PFSK-1 (cell line): ENCODE measurements at regions not wholly inside any gene's neighbourhood (a gene's known extent, or its start where the extent isn't known, plus 50 kb on each side); places are given as distances from the start of the nearest gene placed in this dataset.

Experiments
- POLR2AphosphoS5 ChIP-seq: IDR thresholded peaks from 2 replicates; pipeline ENCODE4 v1.6.1; 2012; ENCODE audit warnings: low read depth, mild to moderate bottlenecking, control low read depth, low read length, moderate library complexity
- REST ChIP-seq, 2 experiments: IDR thresholded peaks; 2 replicates each; pipeline versions ENCODE4 v1.6.1 to v1.8.0; 2011 to 2012; ENCODE audit warnings: low read depth in 2 of 2, low read length in 2 of 2, control low read depth in 1 of 2, inconsistent platforms in 1 of 2, mild to moderate bottlenecking in 1 of 2, moderate library complexity in 1 of 2; ENCODE audit not compliant: insufficient read depth in 1 of 2
- SIN3A ChIP-seq: IDR thresholded peaks from 2 replicates; pipeline ENCODE4 v1.6.1; 2012; ENCODE audit warnings: mild to moderate bottlenecking, low read length, moderate library complexity, borderline replicate concordance; ENCODE audit not compliant: insufficient read depth

GRCh38 chr4:129583868-129584267 is 487.9 kb downstream of the C4orf33 start:
- no peak for TF ChIP-seq REST (IDR thresholded peaks at IDR 0.05; ENCODE audit: insufficient read depth in 1 of 2, low read depth in 2 of 2, low read length in 2 of 2)
- no peak for TF ChIP-seq SIN3A
- TF ChIP-seq POLR2AphosphoS5 = no peak
